Upper lobe of left lung (tissue), 6 donors: ENCODE measurements at regions not wholly inside any gene's neighbourhood (a gene's known extent, or its start where the extent isn't known, plus 50 kb on each side); places are given as distances from the start of the nearest gene placed in this dataset.

Source experiments
- ATAC-seq, 2 donors: fragments of 200-7000 bp; cut with Tn5 transposase; one replicate each; pipeline ENCODE4 v1.9.1; 2022; ENCODE audit warnings: mild to moderate bottlenecking in 2 of 2, moderate library complexity in 2 of 2; ENCODE audit not compliant: low FRiP score in 2 of 2
- DNase-seq, 2 donors: peaks; one replicate each; pipeline ENCODE4 v3.0.0-alpha.2; 2019 to 2020
- H3K27ac ChIP-seq, 4 donors: fragments of 200-600 bp; sonication (generic); one replicate each; pipeline ENCODE4 v1.5.1; 2016 to 2019
- H3K27me3 ChIP-seq, 4 donors: fragments of 200-600 bp; sonication (generic); one replicate each; pipeline ENCODE4 v1.5.1; 2017 to 2019
- H3K36me3 ChIP-seq, 4 donors: fragments of 200-600 bp; sonication (generic); one replicate each; pipeline ENCODE4 v1.5.1; 2016 to 2019
- H3K4me1 ChIP-seq, 4 donors: fragments of 200-600 bp; sonication (generic); one replicate each; pipeline ENCODE4 v1.5.1; 2018 to 2019
- H3K4me3 ChIP-seq, 4 donors: fragments of 200-600 bp; sonication (generic); one replicate each; pipeline ENCODE4 v1.5.1; 2017 to 2019; ENCODE audit warnings: mild to moderate bottlenecking in 2 of 4, moderate library complexity in 1 of 4
- H3K9me3 ChIP-seq, 4 donors: fragments of 200-600 bp; sonication (generic); one replicate each; pipeline ENCODE4 v1.5.1; 2018 to 2019
- EP300 ChIP-seq, 4 donors: sonication (generic); formaldehyde crosslinking; IDR thresholded peaks; one replicate each; pipeline ENCODE4 v1.5.1; 2017; ENCODE audit warnings: antibody characterized with exemption in 4 of 4, control low read depth in 2 of 4
- POLR2A ChIP-seq, 4 donors: fragments of 450-650 bp; IDR thresholded peaks; one replicate each; pipeline ENCODE4 v1.5.1; 2016 to 2017; ENCODE audit warnings: antibody characterized with exemption in 4 of 4, mild to moderate bottlenecking in 2 of 4
- POLR2AphosphoS5 ChIP-seq, 2 donors: sonication (generic); formaldehyde crosslinking; IDR thresholded peaks; one replicate each; pipeline ENCODE4 v1.5.1; 2017; ENCODE audit warnings: antibody characterized with exemption in 2 of 2
- WGBS, 2 donors: methylation state at CpG; one replicate each; pipeline ENCODE4 v1.1.5; 2017 to 2018; 5-methylcytosine and 5-hydroxymethylcytosine counted together
- TF ChIP-seq, protein P1 (sequence below), 6 experiments: fragments of 450-650 bp in 4 of 6; fragments of 200-600 bp in 2 of 6; sonication (generic) in 2 of 6; IDR thresholded peaks; one replicate each; pipeline ENCODE4 v1.5.1; 2016 to 2019; ENCODE audit warnings: antibody characterized with exemption in 6 of 6
- donor health status: DM: no; HTN: no; CAD: no; lungs with moderate emphysema.
- donor health status: DM: no; HTN: yes; CAD: no; lungs with severe emphysema.

DNA sequence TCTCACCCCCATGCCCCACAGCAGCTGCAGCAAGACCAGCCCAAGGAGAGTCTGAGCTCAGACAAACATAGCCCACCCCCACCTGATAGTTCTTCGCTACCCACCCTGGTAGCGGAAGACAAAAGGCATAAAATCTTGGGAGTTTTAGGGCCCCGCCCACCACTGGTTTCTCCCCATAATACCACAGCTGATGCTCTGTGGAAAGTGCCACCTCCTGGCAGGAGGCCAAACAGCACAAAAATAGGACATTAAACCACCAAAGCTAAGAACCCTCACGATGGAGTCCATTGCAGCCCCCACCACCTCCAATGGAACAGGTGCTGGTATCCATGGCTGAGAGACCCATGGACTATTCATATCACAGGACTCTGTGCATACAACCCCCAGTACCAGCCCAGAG, 226.7 kb downstream of the SNCA start:
- DNase-seq: no peak
- TF ChIP-seq POLR2A (IDR thresholded peaks at IDR 0.05): no peak
- TF ChIP-seq EP300 (IDR thresholded peaks at IDR 0.05): no peak
- TF ChIP-seq POLR2AphosphoS5 (IDR thresholded peaks at IDR 0.05): no peak
- TF ChIP-seq, protein P1, sequence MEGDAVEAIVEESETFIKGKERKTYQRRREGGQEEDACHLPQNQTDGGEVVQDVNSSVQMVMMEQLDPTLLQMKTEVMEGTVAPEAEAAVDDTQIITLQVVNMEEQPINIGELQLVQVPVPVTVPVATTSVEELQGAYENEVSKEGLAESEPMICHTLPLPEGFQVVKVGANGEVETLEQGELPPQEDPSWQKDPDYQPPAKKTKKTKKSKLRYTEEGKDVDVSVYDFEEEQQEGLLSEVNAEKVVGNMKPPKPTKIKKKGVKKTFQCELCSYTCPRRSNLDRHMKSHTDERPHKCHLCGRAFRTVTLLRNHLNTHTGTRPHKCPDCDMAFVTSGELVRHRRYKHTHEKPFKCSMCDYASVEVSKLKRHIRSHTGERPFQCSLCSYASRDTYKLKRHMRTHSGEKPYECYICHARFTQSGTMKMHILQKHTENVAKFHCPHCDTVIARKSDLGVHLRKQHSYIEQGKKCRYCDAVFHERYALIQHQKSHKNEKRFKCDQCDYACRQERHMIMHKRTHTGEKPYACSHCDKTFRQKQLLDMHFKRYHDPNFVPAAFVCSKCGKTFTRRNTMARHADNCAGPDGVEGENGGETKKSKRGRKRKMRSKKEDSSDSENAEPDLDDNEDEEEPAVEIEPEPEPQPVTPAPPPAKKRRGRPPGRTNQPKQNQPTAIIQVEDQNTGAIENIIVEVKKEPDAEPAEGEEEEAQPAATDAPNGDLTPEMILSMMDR (IDR thresholded peaks at IDR 0.05): no peak
- no peak overlapping the region for H3K27ac ChIP-seq
- no peaks in the 10 kb centered on the region for H3K36me3 ChIP-seq
- no peaks in the 10 kb centered on the region for H3K4me1 ChIP-seq
- no peaks in the 10 kb centered on the region for H3K9me3 ChIP-seq
- H3K27me3 ChIP-seq: no peaks in the 10 kb centered on the region
- no peak for ATAC-seq
- H3K4me3 ChIP-seq: no peak overlapping the region
- WGBS, 2 donors: 88 to 95% methylated on average over 4 of the region's 4 CpGs

DNA sequence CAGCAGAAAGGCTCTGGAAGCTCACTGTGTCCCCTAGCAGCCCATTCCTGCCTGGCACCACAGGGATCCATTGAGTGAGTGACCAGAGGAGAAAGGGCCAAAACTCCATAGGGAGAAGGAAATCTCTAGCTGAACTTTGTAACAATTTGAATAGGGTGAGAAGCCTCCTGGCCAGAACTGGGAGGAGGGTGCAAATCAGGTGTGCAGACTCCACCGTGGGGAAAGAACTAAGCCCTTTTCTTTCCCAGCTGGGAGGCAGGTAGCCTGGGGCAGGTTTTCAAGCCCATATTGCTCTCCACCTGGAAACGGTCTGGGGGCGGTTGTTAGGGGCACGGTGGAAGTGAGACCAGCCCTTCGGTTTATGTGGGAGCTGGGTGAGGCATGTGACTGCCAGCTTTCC, 227.2 kb downstream of the SNCA start:
- H3K27me3 ChIP-seq: no peaks in the 10 kb centered on the region
- WGBS, 2 donors: 75 to 84% methylated on average over 5 of the region's 5 CpGs
- H3K9me3 ChIP-seq: no peaks in the 10 kb centered on the region
- no peaks in the 10 kb centered on the region for H3K4me1 ChIP-seq
- no peak overlapping the region for H3K4me3 ChIP-seq
- no peak for TF ChIP-seq POLR2AphosphoS5 (IDR thresholded peaks at IDR 0.05)
- TF ChIP-seq, protein P1 (IDR thresholded peaks at IDR 0.05): no peak
- TF ChIP-seq EP300 (IDR thresholded peaks at IDR 0.05): no peak
- TF ChIP-seq POLR2A (IDR thresholded peaks at IDR 0.05): no peak
- no peak overlapping the region for H3K27ac ChIP-seq
- no peaks in the 10 kb centered on the region for H3K36me3 ChIP-seq
- no peak for ATAC-seq
- DNase-seq: no peak

DNA sequence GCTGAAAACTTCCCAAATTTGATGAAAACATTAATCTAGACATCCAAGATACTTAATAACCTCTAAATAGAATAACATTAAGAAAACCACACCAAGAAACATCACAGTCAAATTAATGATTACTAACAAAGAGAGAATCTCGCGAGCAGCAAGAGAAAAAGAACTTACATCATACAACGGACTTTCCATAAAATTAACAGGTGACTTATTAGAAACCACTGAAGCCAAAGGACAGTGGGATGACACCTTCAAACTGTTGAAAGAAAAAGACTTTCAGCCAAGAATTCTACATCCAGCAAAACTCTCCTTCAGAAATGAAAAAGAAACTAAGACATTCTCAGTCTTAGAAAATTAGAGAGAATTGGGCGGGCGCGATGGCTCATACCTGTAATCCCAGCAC, 232.0 kb downstream of the SNCA start:
- Histone ChIP-seq H3K4me1 (no peaks in the 10 kb centered on the region), H3K27ac (no peak overlapping the region), H3K4me3 (no peak overlapping the region), H3K36me3 (no peaks in the 10 kb centered on the region), H3K27me3 (no peaks in the 10 kb centered on the region), H3K9me3 (no peaks in the 10 kb centered on the region)
- TF ChIP-seq EP300 (IDR thresholded peaks at IDR 0.05): no peak
- TF ChIP-seq POLR2AphosphoS5 (IDR thresholded peaks at IDR 0.05): no peak
- TF ChIP-seq POLR2A (IDR thresholded peaks at IDR 0.05): no peak
- TF ChIP-seq, protein P1 (IDR thresholded peaks at IDR 0.05): no peak
- ATAC-seq (no peak), DNase-seq (no peak)
- 95 to 98% methylated on average over 6 of the region's 6 CpGs for WGBS, 2 donors

DNA sequence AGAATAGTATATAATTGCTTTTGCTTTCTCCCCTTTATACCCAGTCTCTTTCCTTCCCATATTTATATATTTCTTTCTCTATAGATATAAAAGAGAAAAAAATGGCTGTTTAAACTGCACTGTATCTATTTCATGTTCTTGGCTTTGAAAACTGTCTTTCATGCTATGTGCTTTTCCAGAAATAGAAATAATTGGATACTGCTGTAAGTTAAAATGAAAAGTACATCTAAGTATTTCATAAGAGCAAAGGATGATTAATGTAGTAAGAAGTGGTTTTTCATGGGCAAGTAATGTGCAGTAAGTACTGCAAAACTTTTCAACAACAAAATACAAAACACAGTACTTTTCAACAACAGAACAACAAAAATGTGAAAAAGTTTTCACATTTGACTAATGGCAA, 237.9 kb downstream of the SNCA start:
- no peak overlapping the region for H3K27ac ChIP-seq
- H3K4me3 ChIP-seq: no peak overlapping the region
- TF ChIP-seq POLR2AphosphoS5 (IDR thresholded peaks at IDR 0.05): no peak
- TF ChIP-seq EP300 (IDR thresholded peaks at IDR 0.05): no peak
- no peak for TF ChIP-seq POLR2A (IDR thresholded peaks at IDR 0.05)
- TF ChIP-seq, protein P1 (IDR thresholded peaks at IDR 0.05): no peak
- no peaks in the 10 kb centered on the region for H3K9me3 ChIP-seq
- no peaks in the 10 kb centered on the region for H3K36me3 ChIP-seq
- ATAC-seq (no peak), DNase-seq (no peak)
- no peaks in the 10 kb centered on the region for H3K27me3 ChIP-seq
- H3K4me1 ChIP-seq: no peaks in the 10 kb centered on the region

DNA sequence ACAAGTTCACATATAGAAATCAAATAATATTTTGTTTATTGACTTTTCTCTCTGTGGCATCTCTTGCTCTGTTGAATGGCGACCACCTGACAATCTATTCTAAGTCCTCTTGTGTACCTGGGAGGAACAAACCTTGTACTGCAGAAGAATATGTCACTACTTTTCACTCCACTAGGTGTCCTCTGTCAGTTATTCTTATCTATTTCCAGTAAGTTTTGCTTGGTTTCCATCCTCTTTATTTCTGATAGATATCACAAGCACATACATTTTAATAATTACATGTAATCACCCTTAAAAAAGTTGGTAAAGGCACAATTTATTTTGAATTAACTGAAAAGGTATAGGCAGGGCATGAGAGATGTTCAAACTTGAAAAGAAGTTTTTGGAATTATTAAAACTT, 238.4 kb downstream of the SNCA start:
- H3K36me3 ChIP-seq: no peaks in the 10 kb centered on the region
- H3K4me1 ChIP-seq: no peaks in the 10 kb centered on the region
- no peak overlapping the region for H3K4me3 ChIP-seq
- TF ChIP-seq, protein P1 (IDR thresholded peaks at IDR 0.05): no peak
- TF ChIP-seq EP300 (IDR thresholded peaks at IDR 0.05) (no peak), POLR2AphosphoS5 (IDR thresholded peaks at IDR 0.05) (no peak), POLR2A (IDR thresholded peaks at IDR 0.05) (no peak)
- H3K27ac ChIP-seq: no peak overlapping the region
- DNase-seq (no peak), ATAC-seq (no peak)
- no peaks in the 10 kb centered on the region for H3K27me3 ChIP-seq
- 68 to 77% methylated on average over 1 of the region's 1 CpG for WGBS, 2 donors
- no peaks in the 10 kb centered on the region for H3K9me3 ChIP-seq
